GM04503 (cell line): ENCODE measurements at regions not wholly inside any gene's neighbourhood (a gene's known extent, or its start where the extent isn't known, plus 50 kb on each side); places are given as distances from the start of the nearest gene placed in this dataset.
"Not testable (repeated sequence)": the region's sequence is repeated elsewhere in the genome, so short reads cannot be mapped to it uniquely, and the experiment has no call there.

Source experiments
- DNase-seq: peaks from one replicate; pipeline ENCODE4 v3.0.0-alpha.2; 2012; ENCODE audit warnings: low read depth

DNA sequence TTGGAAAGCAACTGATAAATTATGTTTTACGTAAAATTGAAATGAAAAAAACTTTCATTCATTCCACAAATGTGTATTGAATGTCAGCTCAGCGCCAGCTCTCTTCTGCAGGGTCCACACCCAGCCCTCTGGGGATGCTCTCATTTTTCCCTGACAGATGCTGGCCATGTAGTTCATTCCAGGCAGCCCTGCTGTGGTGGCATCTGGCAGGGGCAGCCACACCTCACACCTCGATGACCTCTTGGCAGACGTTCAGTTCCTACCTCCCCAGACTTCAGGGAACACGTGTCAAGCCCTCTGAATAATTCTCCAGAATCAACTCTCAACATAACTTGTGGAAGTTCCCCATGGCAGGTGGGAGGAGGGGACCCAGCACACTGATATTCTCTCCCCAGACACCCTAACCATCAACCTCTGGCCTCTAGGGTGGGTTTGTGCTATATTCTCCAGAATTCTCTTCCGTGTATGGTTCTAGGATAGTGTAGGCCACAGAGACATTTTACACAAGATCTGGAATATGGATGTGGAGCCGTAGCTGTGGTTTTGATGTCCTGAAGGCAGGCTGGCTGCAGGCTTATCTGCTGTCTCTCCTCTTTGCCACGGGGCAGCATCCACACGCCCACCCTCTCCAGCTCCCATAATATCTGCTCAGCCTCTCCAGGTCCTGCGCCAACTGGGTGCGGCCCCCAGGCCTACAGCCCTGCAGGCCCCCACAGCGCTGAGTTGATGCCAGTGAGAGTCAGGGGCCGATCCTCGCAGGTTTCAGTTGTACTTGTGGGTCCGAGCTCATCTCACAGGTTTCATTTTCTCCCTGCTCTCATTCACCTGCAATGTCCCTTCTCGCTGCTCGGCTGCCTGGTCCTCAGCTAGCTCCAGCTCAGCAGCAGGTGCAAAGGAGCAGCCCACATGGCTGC is 175.8 kb upstream of the ARID1B start:
- DNase-seq, result no peak

DNA sequence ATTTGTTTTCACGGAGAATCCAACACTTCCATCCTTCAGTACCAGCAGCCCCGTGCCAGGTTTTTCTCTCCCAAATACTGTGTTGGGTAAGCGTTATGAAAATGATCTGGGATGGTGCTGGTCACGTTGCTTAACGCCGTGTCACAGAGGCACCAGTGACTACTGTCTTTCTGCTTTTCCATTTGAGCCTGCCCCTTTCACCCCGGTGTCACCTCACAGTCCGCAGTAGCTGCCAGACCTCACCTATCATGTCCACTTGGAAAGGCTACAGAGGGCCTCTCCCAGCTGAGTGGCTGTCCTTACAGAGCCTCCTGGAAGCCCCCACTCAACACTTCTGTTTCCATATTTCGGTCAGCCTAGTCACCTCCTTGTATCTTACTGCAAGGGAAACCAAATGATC is 176.5 kb upstream of the ARID1B start:
- DNase-seq, result no peak

DNA sequence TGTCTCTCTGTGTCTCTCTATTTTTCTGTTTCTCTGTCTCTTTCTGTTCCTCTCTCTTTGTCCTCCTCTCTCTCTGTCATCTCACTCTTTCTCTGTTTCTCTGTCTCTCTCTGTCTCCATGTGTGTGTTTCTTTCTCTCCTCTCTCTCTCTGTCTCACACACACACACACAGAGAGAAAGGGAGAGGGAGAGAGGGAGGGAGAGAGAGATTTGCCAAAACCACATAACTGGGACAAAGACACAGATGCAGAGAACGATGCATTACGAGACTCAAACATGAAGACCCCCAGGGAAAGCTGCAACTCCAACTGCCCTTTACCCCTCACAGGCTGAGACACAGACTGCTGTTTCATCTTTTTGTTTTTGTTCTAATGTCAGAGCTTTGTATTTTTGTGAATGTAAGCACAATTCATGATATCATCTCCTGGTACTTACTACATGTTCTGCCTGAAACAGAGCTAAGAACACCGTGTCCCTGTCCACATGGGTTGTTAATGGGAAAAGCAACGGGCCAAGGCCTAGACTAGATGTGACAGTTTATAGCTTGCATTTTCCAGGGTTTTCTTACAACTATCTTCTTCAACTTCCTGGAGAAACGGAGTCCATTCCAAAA is 177.1 kb upstream of the ARID1B start:
- DNase-seq, result no peak

DNA sequence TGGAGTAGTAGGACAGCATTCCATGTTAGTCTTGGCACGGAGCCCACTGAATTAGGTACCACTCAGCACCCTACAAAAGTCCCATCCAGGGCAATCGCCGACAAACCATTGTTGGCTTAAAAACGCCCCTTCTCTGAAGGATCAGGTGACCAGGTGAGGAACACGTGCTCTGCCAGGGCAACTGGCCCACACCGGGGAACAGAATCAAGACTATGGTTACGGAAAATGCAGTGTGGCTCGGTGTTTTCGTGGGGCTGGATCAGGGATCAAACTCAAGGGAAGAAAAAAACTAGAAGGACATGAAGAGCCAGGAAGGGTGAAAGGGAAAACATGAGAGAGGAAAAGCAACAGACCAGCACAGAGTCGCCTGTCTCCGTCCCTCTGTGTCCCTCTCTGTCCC is 177.8 kb upstream of the ARID1B start:
- DNase-seq, result no peak

DNA sequence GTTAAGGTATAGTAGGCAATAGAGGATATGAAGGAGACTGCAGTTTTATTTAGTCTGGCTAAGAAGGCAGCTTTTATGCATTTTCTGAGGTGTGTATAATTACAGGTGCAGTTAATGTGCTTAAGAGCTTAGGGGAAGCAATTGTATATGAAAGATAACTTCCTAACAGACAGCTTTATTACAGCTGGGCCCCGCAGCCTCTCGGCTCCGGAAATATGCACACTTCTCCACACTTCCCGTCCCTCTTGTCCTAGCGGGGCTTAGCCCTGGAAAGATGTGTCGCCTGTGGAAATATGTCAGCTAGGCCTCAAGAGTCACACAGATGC is 178.4 kb upstream of the ARID1B start:
- DNase-seq, result no peak

DNA sequence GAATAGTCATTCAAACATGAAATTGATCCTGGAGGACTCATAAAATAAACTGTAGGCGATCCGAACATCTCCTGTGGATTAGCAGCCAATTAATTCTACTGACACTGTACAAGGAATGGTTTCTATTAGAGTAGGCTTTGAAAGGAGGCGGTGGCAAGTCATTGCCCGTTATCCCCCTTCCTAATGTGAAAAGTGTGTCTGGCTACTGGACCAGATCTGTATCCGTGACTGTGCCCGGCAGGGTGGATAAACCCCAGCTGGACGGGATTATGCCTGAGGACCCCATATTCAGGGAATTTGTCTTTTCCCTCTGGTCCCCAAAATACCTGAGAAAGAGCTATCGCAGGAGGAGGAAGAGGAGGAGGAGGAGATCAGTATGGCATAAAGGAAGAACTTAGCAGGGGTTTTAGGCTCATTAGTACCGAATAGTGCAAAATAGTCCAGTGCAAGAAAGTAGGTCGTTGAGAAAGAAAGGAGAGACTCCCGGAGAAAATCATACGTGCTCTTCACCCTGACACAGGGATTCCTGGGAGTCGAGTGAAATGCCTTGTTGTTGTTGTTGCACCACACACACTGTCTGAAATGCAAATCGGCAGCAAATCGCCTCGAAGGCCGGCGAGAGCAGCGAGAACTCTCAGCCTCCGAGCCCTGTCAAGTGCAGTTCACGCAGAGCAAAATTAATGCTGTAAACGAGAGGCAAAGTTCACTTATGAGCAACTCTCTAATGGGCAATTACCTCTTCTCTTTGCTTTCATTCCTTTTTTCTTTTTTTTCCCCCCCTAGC is 178.9 kb upstream of the ARID1B start:
- no peak for DNase-seq

DNA sequence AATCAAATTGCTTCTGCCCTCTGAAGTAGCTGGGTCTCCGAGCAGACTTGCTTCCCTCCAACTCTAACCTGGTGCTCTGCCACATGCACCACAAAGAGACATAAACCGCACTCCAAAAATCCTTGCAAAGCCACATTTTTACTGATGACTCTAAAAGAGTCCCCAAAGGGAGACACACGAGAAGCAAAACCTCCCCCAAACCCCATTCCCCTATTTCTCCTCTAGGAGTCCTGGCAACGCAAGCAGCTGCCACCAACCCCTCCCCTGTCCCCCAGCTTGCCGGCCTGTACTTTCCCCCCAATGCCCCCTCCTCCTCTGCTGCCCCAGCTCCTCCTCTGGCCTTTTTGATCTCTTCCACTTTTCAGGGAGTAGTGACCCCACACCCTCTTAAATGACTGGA is 180.1 kb upstream of the ARID1B start:
- DNase-seq, result no peak

DNA sequence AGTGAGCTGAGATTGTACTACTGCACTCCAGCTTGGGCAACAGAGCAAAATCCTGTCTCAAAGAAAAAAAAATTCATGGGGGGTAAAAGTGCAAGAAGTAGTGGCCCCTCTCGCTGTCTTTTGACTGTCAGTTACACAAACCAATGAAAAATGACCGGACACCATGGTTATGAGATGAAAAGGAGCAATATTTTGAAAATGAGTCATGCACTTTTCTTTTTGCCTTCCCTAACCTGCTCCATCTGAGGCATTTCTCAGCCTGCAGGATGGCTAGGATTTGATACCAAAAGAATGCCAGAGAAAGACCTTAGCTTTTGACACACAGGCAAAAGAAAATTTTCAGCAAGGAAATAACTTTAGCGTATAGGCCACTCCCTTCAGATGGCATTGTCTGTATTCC is 181.7 kb upstream of the ARID1B start:
- no peak for DNase-seq

DNA sequence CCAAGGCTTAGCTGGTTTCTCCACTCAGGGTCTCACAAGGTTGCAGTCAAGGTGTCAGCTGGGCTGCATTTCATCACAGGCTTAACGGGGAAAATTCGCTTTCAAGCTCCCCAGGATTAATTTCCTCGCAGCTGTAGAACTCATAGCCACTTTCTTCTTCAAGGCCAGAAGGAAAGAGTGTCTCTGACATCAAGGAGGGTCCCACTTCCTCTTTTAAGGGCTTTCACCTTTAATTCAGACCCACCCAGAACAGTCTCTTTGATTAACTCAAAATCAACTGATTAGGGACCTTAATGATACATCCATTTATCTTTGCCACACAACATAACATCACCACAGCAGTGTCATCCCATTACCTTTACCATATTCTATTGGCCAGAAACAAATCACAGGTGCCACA is 183.3 kb upstream of the ARID1B start:
- no peak for DNase-seq

DNA sequence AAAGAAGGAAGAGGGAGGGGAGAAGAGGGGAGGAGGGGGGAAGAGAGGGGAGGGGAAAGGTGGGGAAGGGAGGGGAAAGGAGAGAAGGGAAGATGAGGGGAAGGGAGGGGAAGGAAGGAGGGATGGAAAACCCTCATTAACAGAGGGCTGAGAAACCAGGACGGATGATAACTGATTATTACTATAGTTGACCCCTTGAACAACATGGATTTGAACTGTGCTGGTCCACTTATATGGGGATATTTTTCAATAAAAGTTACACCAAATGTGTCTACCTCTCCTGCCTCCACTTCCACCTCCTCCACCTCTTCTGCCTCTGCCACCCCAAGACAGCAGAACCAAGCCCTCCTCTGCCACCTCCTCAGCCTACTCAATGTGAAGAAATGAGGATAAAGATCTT is 184.1 kb upstream of the ARID1B start:
- no peak for DNase-seq

DNA sequence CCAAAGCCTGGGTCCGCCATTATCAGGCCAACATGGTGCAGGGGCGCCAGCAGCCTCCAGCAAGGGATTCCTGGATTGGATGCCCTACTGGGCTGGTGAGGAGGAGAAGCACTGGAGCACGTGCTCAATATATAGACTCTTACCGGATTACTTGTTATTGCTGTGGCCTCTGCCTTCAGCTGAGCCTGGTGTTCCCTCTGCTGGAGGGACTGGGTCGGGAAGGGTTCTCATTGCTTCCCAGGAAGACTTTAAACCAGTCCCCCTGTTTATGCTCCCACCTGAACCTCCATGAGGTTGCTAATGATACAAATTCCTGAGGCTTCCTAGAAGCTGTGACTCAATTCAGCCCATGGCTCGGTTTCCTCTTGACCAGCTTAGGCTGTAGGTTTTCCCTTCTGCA is 186.7 kb upstream of the ARID1B start:
- DNase-seq, result no peak

DNA sequence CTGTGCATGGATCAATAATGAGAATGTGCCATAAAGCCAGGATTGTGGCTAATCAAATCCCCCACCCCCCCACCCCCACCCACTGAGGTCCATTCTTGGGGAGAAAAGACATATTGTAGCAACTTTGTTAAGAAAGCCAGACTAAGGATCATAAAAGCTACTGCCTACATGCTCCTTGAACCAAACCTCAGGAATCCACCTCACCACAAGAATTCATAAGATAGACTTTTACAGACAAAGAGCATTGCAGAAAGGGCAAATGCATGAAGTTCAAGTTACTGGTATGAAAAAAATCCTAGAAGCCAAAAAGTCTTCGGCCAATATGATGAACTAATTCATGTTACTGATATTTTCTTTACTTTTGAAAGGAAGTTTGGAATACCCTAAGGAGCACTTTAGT is 187.9 kb upstream of the ARID1B start:
- DNase-seq, result peak; percentile 42

DNA sequence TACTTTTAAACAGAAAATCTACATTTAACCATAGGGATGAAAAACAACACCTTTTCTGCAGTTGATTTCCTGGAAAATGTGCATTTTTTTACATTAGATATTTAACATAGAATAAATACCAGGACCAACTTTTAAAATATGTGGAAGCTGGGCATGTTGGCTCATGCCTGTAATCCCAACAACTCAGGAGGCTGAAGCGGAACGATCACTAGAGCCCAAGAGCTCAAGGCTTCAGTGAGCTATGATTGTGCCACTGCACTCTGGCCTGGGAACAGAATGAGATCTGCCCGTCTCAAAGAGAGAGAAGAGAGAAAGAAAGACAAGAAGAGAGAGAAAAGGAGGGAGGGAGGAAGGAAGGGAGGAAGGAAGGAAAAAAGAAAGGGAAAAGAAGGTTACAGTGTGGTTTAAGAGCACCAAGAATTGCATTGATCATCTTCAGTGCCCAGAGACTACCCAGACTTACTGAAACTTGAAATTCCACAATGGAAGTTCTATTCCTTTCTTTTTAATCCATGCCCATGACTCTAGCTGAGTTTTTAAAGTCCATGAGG is 189.4 kb upstream of the ARID1B start:
- DNase-seq, result no peak

DNA sequence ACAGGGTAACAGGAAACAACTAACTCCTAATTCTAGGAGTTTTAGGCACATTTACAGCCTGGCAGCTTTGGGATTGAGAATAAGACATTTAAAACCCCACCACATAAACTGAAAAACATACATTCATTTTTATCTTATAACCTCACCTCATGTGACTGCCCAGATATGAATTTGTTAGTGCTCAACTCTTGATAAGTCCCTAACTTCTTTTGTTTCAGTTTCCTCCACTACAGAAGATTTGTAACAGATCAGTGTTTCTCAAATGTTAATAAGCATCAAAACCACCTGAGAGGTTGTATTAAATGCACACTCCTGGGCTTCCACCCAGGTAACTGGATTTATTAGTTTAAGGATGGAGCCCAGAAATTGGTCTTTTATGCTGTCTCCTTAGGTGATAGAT is 190.1 kb upstream of the ARID1B start:
- DNase-seq, result no peak

DNA sequence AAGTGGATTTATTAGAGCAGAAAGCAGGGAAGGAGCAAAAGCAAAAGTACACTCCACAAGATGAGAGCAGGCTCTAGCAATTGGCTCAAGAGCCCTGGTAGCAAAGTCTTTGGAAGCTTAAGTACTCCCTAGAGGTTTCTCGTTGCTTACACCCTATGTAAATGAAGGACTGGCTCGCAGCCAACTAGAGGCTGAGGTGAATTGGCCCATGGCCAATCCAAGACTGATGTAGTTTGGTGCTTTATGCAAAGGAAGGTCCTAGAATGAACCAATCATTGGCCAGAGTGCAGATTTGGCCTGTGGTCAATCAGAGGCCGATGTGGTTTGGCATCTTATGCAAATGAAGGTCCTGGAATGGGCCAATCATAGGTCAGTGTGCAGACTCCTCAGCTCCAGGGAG is 191.3 kb upstream of the ARID1B start:
- no peak for DNase-seq

DNA sequence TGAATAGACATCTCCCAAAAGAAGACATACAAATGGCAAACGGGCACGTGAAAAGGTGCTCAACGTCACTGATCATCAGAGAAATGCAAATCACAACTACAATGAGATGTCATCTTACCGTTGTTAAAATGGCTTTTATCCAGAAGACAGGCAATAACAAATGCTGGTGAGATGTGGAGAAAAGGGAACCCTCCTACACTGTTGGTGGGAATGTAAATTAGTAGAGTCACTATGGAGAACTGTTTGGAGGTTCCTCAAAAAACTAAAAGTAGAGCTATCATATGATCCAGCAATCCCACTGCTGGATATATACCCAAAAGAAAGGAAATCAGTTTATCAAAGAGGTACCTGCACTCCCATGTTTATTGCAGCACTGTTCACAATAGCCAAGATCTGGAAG is 193.1 kb upstream of the ARID1B start:
- not testable (repeated sequence) for DNase-seq

DNA sequence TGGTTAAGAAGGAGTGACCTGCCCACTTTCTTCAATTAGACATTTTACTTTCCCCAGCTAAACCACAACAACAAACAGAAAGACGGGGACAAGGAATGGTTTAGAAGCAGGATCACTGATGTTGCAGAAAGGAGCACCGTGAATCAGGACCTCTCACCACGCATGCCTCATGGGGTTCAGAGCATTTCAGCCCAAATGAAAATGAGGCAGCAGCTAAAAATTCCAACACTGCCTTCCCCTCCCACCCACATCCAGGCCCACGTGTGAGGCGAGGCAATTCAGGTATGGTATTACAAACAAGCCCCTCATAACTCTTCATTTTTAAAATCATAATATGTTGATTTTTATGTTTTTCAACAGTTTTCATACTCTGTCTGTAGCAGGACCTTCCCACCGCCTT is 194.1 kb upstream of the ARID1B start:
- no peak for DNase-seq

DNA sequence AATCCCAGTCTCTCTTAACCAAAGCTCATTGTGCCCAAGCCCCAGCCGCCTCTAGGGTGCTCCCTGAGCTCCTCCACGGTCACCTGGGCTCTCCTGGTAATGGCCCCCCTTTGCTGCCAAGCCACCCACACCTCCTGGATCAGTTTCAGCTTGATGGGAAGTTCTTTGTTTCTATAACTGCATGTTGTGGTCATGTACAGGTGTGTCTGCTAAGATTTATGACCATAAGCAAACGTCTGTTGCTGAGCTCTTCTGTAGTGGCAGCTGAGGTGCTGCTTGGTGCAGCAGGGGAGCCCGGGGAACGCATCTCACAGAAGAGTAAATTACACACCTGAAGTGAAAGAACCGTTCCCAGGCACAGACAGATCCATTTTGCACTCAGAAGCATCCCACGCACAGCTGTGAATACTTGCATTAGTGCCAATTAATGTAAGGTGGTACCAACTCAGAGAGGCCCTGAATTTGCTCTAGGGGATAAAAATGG is 194.6 kb upstream of the ARID1B start:
- no peak for DNase-seq

DNA sequence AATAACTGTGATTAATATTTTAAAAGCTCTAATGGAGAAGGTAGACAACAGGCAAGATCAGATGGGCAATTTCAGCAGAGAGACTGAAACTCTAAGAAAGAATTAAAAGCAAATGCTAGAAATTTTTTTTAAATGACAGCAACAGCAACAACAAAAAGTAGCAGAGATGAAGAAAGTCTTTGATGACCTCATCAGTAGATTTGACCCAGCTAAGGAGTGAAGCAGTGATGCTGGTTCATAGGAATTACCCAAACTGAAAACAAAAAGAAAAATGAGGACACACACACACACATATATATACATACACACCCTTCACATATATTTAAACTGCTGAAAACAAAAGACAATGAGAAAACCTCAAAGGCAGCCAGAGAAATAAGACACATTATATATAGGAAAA is 197.6 kb upstream of the ARID1B start:
- DNase-seq, result no peak

DNA sequence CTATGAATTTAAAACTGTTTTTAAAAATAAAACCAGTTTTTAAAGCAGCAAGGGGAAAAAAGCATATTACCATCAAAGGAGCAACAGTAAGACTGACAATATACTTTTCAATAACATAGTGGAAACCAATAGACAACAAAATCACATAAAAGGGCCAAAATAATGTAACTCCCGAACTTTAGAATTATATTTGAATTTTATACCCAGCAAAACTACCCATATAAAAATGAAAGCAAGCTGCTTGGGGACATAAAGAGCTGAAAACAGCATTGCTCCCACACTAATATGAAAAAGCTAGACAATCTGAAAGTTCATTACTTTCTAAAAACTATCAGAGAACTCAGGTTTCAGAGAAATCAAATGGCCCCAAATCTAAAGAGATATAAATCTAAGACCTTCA is 199.4 kb upstream of the ARID1B start:
- no peak for DNase-seq

DNA sequence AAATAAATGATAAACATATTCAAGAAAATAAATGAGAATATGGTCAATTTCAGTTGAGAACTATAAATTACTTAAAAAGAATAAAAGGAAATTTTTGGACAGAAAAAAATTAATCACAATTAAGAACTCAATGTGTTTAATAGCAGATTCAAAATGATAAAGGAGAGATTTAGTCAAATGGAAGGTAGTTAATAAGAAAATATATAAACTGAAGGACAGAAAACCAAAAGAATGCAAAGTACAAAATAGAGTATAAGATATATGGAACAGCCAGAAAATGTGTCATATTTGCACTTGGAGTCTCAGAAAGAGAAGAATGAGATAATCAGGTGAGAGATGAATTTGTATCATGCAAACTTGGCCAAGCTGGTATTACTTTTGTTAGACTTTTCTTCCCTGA is 201.8 kb upstream of the ARID1B start:
- DNase-seq, result no peak

DNA sequence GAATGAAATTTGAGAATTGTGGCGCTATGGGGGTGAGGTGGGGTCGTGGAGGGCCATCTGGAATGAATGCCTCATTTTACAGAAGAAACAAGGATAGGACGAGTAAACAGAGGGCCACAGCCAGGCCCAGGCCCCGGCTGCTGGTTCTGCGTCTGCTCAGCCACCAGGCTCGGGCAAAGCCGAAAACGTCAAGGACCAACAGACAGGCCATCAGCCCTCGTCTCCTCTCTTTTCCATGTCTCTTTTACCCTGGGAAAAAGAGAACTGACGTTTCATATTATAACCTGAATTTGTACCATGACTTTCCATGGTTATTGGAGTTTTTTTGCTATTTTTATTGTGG is 212.4 kb upstream of the ARID1B start:
- no peak for DNase-seq
